ENCODE measurements at regions not wholly inside any gene's neighbourhood (a gene's known extent, or its start where the extent isn't known, plus 50 kb on each side); places are given as distances from the start of the nearest gene placed in this dataset.

DNA sequence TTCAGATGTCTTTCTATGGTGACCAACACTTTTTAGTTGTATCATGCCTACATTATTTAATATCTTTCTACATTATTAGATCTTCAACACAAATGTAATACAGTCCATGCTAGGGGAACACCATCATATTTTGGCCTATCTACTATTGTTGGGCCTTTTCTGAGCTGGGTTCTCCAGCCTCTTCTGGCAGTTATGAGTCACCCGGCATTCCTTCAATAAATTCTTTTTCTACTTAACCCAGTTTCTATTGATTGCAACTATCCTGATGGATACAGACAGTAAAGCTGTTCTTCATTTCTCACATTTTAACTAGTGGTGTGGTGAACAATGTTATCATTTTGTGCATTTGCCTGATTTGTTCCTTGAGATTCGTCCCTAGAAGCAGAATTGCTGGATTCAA is 529.3 kb downstream of the BNC2 start:
- no peaks in the 10 kb centered on the region for H3K9me3 ChIP-seq (ENCODE audit: control insufficient read depth in 1 of 2, insufficient read depth in 1 of 2, low read length in 2 of 2)
- Mint-ChIP-seq H3K4me1 (ENCODE audit: low read depth) (no peaks in the 10 kb centered on the region), H3K27ac (no peak overlapping the region), H3K9me3 (no peaks in the 10 kb centered on the region), H3K36me3 (ENCODE audit: low read depth) (no peaks in the 10 kb centered on the region), H3K27me3 (no peaks in the 10 kb centered on the region), H3K4me3 (no peak overlapping the region)
- H3K27ac ChIP-seq (ENCODE audit: low read depth in 1 of 2, low read length in 2 of 2), result no peak overlapping the region
- intact Hi-C loops (cut with DNase I, micrococcal nuclease), result no loop called here
- ChIA-PET CTCF (no interaction called here), POLR2A (no interaction called here)
- H3K4me3 ChIP-seq (ENCODE audit: low read length), result no peak overlapping the region
- DNase-seq, result no peak
- TF ChIP-seq, protein P1, sequence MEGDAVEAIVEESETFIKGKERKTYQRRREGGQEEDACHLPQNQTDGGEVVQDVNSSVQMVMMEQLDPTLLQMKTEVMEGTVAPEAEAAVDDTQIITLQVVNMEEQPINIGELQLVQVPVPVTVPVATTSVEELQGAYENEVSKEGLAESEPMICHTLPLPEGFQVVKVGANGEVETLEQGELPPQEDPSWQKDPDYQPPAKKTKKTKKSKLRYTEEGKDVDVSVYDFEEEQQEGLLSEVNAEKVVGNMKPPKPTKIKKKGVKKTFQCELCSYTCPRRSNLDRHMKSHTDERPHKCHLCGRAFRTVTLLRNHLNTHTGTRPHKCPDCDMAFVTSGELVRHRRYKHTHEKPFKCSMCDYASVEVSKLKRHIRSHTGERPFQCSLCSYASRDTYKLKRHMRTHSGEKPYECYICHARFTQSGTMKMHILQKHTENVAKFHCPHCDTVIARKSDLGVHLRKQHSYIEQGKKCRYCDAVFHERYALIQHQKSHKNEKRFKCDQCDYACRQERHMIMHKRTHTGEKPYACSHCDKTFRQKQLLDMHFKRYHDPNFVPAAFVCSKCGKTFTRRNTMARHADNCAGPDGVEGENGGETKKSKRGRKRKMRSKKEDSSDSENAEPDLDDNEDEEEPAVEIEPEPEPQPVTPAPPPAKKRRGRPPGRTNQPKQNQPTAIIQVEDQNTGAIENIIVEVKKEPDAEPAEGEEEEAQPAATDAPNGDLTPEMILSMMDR (IDR thresholded peaks at IDR 0.05), result no peak
- no peaks in the 10 kb centered on the region for H3K4me1 ChIP-seq (ENCODE audit: insufficient read depth, low read length)
- H3K36me3 ChIP-seq (ENCODE audit: insufficient read depth, low read length), result no peaks in the 10 kb centered on the region
- H3K27me3 ChIP-seq (ENCODE audit: control insufficient read depth in 1 of 2, insufficient read depth in 2 of 2, low read length in 2 of 2), result no peaks in the 10 kb centered on the region
- ATAC-seq (ENCODE audit: poor library complexity), result no peak

DNA sequence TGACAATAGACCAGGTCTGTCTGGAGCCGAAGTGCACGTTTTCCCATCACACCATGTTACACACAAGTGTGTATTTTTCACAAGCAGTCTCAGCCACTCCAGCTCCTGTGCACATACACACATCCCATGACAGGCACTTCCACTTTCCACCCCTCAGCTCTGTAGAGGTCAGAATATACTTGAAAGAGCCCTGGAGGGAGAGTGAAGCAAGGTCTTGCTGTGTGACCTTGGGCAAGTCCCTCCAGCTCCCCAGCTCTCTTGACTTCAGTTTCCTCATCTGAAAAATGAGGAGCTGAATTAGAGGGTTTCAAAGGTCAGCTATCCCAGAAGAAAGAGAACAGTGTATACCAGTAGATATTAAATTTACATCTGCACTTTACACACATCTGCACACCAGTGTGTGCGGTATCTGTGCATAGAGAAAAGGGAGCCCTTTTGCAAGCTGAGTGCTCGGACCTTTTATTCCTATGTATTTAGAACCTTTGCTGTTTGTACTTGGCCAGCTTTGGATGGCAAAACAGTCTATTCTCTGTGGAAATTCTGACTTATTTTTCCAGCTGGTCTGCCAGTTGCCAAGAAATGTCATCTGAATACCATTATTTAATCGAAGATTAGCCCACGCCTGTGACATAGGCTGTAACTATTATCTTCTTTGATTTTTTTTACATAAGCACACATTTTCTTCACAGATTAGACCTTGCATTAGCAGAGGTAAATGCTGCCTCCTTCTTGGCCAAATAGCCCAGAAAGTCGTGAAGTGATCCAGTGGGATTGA is 528.0 kb downstream of the BNC2 start:
- DNase-seq, result no peak
- Mint-ChIP-seq H3K36me3 (ENCODE audit: low read depth) (no peaks in the 10 kb centered on the region), H3K27me3 (no peaks in the 10 kb centered on the region), H3K4me3 (no peak overlapping the region), H3K27ac (no peak overlapping the region), H3K4me1 (ENCODE audit: low read depth) (no peaks in the 10 kb centered on the region), H3K9me3 (no peaks in the 10 kb centered on the region)
- intact Hi-C loops (cut with DNase I, micrococcal nuclease), result no loop called here
- ChIA-PET CTCF (no interaction called here), POLR2A (no interaction called here)
- Histone ChIP-seq H3K36me3 (ENCODE audit: insufficient read depth, low read length) (no peaks in the 10 kb centered on the region), H3K4me1 (ENCODE audit: insufficient read depth, low read length) (no peaks in the 10 kb centered on the region), H3K9me3 (ENCODE audit: control insufficient read depth in 1 of 2, insufficient read depth in 1 of 2, low read length in 2 of 2) (no peaks in the 10 kb centered on the region), H3K27me3 (ENCODE audit: control insufficient read depth in 1 of 2, insufficient read depth in 2 of 2, low read length in 2 of 2) (no peaks in the 10 kb centered on the region), H3K27ac (ENCODE audit: low read depth in 1 of 2, low read length in 2 of 2) (no peak overlapping the region), H3K4me3 (ENCODE audit: low read length) (no peak overlapping the region)
- TF ChIP-seq, protein P1 (IDR thresholded peaks at IDR 0.05), result no peak
- no peak for ATAC-seq (ENCODE audit: poor library complexity)

DNA sequence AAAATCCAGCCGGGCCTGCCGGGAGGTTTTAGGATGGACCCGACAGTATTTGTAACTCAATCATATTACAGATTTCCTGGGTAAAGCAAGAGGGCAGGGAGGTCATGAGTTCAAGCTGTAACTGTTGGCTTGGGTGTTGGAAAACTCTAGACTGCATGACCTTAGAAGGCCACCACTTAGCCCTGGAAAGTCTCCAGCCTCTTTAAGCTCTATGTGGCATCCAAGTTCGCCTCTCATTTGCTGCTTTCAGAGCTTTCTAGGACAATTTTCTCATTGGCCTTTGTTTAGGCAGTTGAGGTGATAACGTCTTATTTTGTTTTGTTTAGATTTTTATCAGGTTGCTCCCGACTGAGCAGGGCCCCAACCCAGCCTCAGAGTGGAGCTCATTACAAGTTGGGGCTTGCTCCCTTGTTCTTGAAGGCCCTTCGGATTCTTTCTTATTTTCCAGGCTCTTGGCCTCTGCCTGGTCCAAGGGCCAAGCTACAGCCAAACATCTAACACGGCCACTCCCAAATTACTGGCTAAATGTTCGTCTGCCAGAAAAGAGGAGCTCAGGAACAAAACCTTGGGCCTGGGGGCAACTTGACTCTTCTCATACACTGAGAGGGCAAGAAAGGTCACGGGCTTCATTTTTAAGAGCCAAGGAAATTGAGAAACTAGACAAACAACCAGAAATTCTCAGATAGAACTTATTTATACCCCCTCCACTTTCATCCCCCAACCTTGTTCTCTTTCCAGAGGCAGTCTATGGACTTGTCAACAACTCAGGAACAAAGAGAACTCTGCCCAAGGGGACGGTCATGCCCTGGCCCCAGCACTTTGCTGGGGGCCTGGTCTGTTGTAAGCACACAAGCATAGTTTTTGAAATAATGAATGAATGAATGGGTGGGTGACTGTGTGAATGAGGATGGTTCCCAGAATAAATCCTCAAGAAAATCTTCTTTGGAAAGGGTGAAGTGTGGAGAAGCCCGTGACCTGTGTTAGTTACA is 526.9 kb downstream of the BNC2 start:
- Mint-ChIP-seq H3K4me3 (no peak overlapping the region), H3K4me1 (ENCODE audit: low read depth) (no peaks in the 10 kb centered on the region), H3K9me3 (peaks cover 2% of the 10 kb centered on the region), H3K27me3 (no peaks in the 10 kb centered on the region), H3K27ac (no peak overlapping the region), H3K36me3 (ENCODE audit: low read depth) (no peaks in the 10 kb centered on the region)
- ChIA-PET CTCF (no interaction called here), POLR2A (no interaction called here)
- no peak for DNase-seq
- Histone ChIP-seq H3K4me3 (ENCODE audit: low read length) (no peak overlapping the region), H3K4me1 (ENCODE audit: insufficient read depth, low read length) (no peaks in the 10 kb centered on the region), H3K27ac (ENCODE audit: low read depth in 1 of 2, low read length in 2 of 2) (no peak overlapping the region), H3K9me3 (ENCODE audit: control insufficient read depth in 1 of 2, insufficient read depth in 1 of 2, low read length in 2 of 2) (no peaks in the 10 kb centered on the region), H3K36me3 (ENCODE audit: insufficient read depth, low read length) (no peaks in the 10 kb centered on the region), H3K27me3 (ENCODE audit: control insufficient read depth in 1 of 2, insufficient read depth in 2 of 2, low read length in 2 of 2) (no peaks in the 10 kb centered on the region)
- ATAC-seq (ENCODE audit: poor library complexity), result no peak
- intact Hi-C loops (cut with DNase I, micrococcal nuclease), result no loop called here
- TF ChIP-seq, protein P1 (IDR thresholded peaks at IDR 0.05), result no peak

Data from CD4-positive, alpha-beta T cell (primary cell).